WTC11 (cell line): ENCODE measurements at regions not wholly inside any gene's neighbourhood (a gene's known extent, or its start where the extent isn't known, plus 50 kb on each side); places are given as distances from the start of the nearest gene placed in this dataset.

Source experiments
- ATAC-seq: fragments of 200-7000 bp; cut with Tn5 transposase; 2 replicates; pipeline ENCODE4 v1.10.0; 2021; ENCODE audit warnings: mild to moderate bottlenecking, moderate library complexity
- CTCF ChIA-PET: fragments of 300-600 bp; sonication (Branson Sonifier 250); formaldehyde crosslinking; loops from one replicate; lab custom pipeline; 2021; ENCODE audit warnings: antibody characterized with exemption; lab: Charles Lee
- POLR2A ChIA-PET: fragments of 350-600 bp; sonication (Branson Sonifier 250); formaldehyde crosslinking; loops from one replicate; lab custom pipeline; 2021; ENCODE audit warnings: antibody characterized with exemption; lab: Charles Lee
- DNase-seq: peaks from one replicate; pipeline ENCODE4 v3.0.0; 2021; ENCODE audit warnings: low spot score
- H3K27ac Mint-ChIP-seq: 2 replicates; pipeline ENCODE4 v1.8.0; 2021; ENCODE audit warnings: mixed read lengths
- H3K27me3 Mint-ChIP-seq: 2 replicates; pipeline ENCODE4 v1.8.0; 2021; ENCODE audit warnings: low read depth, mild to moderate bottlenecking, moderate library complexity, mixed read lengths
- H3K36me3 Mint-ChIP-seq: 2 replicates; pipeline ENCODE4 v1.8.0; 2021; ENCODE audit warnings: mixed read lengths
- H3K4me1 Mint-ChIP-seq: 2 replicates; pipeline ENCODE4 v1.8.0; 2022; ENCODE audit warnings: mixed read lengths
- H3K4me3 Mint-ChIP-seq: 2 replicates; pipeline ENCODE4 v1.8.0; 2021; ENCODE audit warnings: mild to moderate bottlenecking, moderate library complexity, mixed read lengths
- H3K9me3 Mint-ChIP-seq: 2 replicates; pipeline ENCODE4 v1.8.0; 2021; ENCODE audit warnings: mixed read lengths
- ATF1 ChIP-seq: sonication (generic); formaldehyde crosslinking; IDR thresholded peaks from 2 replicates; pipeline ENCODE4 v1.8.1; 2023; ENCODE audit warnings: mild to moderate bottlenecking, moderate library complexity, missing genetic modification reagents
- E2F5 ChIP-seq: sonication (generic); formaldehyde crosslinking; IDR thresholded peaks from 2 replicates; pipeline ENCODE4 v1.8.1; 2022; ENCODE audit warnings: mild to moderate bottlenecking, moderate library complexity, missing genetic modification reagents
- ELF4 ChIP-seq: sonication (generic); formaldehyde crosslinking; IDR thresholded peaks from 2 replicates; pipeline ENCODE4 v1.8.1; 2022; ENCODE audit warnings: low read depth, mild to moderate bottlenecking, moderate library complexity, missing genetic modification reagents
- FOXP4 ChIP-seq: sonication (generic); formaldehyde crosslinking; IDR thresholded peaks from 2 replicates; pipeline ENCODE4 v1.8.0; 2022; ENCODE audit warnings: mild to moderate bottlenecking, missing genetic modification reagents
- JAZF1 ChIP-seq: fragments of 250-450 bp; sonication (Bioruptor Pico); IDR thresholded peaks from 2 replicates; pipeline ENCODE4 v1.9.0; 2021; ENCODE audit warnings: moderate library complexity, mild to moderate bottlenecking, inconsistent platforms
- PRDM15 ChIP-seq: sonication (generic); formaldehyde crosslinking; IDR thresholded peaks from 2 replicates; pipeline ENCODE4 v1.8.0; 2022; ENCODE audit warnings: missing genetic modification reagents
- TEAD4 ChIP-seq: sonication (generic); formaldehyde crosslinking; IDR thresholded peaks from 2 replicates; pipeline ENCODE4 v1.8.0; 2022; ENCODE audit warnings: mild to moderate bottlenecking, missing genetic modification reagents
- TP53 ChIP-seq: sonication (generic); formaldehyde crosslinking; IDR thresholded peaks from 2 replicates; pipeline ENCODE4 v1.8.1; 2023; ENCODE audit warnings: mild to moderate bottlenecking, missing genetic modification reagents
- ZBTB21 ChIP-seq: sonication (generic); formaldehyde crosslinking; IDR thresholded peaks from 2 replicates; pipeline ENCODE4 v1.8.1; 2023; ENCODE audit warnings: mild to moderate bottlenecking, missing genetic modification reagents, borderline replicate concordance
- ZNF219 ChIP-seq: sonication (generic); formaldehyde crosslinking; IDR thresholded peaks from 2 replicates; pipeline ENCODE4 v1.8.0; 2023; ENCODE audit warnings: missing genetic modification reagents, mild to moderate bottlenecking, borderline replicate concordance
- ZNF396 ChIP-seq: fragments of 250-450 bp; sonication (Bioruptor Pico); IDR thresholded peaks from 2 replicates; pipeline ENCODE4 v1.8.0; 2021; ENCODE audit warnings: mild to moderate bottlenecking, moderate library complexity, borderline replicate concordance
- TF ChIP-seq, protein P1 (sequence below): sonication (generic); formaldehyde crosslinking; IDR thresholded peaks from 2 replicates; pipeline ENCODE4 v1.8.0; 2022; ENCODE audit warnings: mild to moderate bottlenecking, missing genetic modification reagents
- TF ChIP-seq, protein P2 (sequence below): sonication (generic); formaldehyde crosslinking; IDR thresholded peaks from 2 replicates; pipeline ENCODE4 v1.8.0; 2023; ENCODE audit warnings: missing genetic modification reagents, mild to moderate bottlenecking, borderline replicate concordance
- TF ChIP-seq, protein P3 (sequence below): sonication (generic); formaldehyde crosslinking; IDR thresholded peaks from 2 replicates; pipeline ENCODE4 v1.8.0; 2023; ENCODE audit warnings: missing genetic modification reagents
- TF ChIP-seq, protein P4 (sequence below): sonication (generic); formaldehyde crosslinking; IDR thresholded peaks from 2 replicates; pipeline ENCODE4 v1.8.1; 2023; ENCODE audit warnings: mild to moderate bottlenecking, missing genetic modification reagents, borderline replicate concordance
- TF ChIP-seq, protein P5 (sequence below): fragments of 250-450 bp; sonication (Bioruptor Pico); IDR thresholded peaks from 2 replicates; pipeline ENCODE4 v1.9.0; 2021; ENCODE audit warnings: mild to moderate bottlenecking
- TF ChIP-seq, protein P6 (sequence below): sonication (generic); formaldehyde crosslinking; IDR thresholded peaks from 2 replicates; pipeline ENCODE4 v1.8.0; 2023; ENCODE audit warnings: mild to moderate bottlenecking, missing genetic modification reagents

GRCh38 chr5:153365547-153365946 is 124.9 kb upstream of the GRIA1 start:
- ATAC-seq (no peak), DNase-seq (no peak)
- ChIA-PET POLR2A (no interaction called here), CTCF (no interaction called here)
- Mint-ChIP-seq H3K27ac (no peak overlapping the region), H3K36me3 (no peaks in the 10 kb centered on the region), H3K4me1 (peaks cover 12% of the 10 kb centered on the region), H3K4me3 (no peak overlapping the region), H3K27me3 (no peaks in the 10 kb centered on the region), H3K9me3 (peaks cover 12% of the 10 kb centered on the region)
- TF ChIP-seq JAZF1 (CRISPR knock-in tag) (no peak), PRDM15 (CRISPR knock-in tag) (no peak), ZNF219 (CRISPR knock-in tag) (no peak), ATF1 (no peak), ZBTB21 (CRISPR knock-in tag) (no peak), ZNF396 (CRISPR knock-in tag) (no peak), FOXP4 (CRISPR knock-in tag) (no peak), E2F5 (CRISPR knock-in tag) (no peak), TEAD4 (CRISPR knock-in tag) (no peak), ELF4 (CRISPR knock-in tag) (no peak), TP53 (CRISPR knock-in tag) (no peak)
- TF ChIP-seq, protein P1, sequence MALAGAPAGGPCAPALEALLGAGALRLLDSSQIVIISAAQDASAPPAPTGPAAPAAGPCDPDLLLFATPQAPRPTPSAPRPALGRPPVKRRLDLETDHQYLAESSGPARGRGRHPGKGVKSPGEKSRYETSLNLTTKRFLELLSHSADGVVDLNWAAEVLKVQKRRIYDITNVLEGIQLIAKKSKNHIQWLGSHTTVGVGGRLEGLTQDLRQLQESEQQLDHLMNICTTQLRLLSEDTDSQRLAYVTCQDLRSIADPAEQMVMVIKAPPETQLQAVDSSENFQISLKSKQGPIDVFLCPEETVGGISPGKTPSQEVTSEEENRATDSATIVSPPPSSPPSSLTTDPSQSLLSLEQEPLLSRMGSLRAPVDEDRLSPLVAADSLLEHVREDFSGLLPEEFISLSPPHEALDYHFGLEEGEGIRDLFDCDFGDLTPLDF (CRISPR knock-in tag) = no peak
- TF ChIP-seq, protein P2, sequence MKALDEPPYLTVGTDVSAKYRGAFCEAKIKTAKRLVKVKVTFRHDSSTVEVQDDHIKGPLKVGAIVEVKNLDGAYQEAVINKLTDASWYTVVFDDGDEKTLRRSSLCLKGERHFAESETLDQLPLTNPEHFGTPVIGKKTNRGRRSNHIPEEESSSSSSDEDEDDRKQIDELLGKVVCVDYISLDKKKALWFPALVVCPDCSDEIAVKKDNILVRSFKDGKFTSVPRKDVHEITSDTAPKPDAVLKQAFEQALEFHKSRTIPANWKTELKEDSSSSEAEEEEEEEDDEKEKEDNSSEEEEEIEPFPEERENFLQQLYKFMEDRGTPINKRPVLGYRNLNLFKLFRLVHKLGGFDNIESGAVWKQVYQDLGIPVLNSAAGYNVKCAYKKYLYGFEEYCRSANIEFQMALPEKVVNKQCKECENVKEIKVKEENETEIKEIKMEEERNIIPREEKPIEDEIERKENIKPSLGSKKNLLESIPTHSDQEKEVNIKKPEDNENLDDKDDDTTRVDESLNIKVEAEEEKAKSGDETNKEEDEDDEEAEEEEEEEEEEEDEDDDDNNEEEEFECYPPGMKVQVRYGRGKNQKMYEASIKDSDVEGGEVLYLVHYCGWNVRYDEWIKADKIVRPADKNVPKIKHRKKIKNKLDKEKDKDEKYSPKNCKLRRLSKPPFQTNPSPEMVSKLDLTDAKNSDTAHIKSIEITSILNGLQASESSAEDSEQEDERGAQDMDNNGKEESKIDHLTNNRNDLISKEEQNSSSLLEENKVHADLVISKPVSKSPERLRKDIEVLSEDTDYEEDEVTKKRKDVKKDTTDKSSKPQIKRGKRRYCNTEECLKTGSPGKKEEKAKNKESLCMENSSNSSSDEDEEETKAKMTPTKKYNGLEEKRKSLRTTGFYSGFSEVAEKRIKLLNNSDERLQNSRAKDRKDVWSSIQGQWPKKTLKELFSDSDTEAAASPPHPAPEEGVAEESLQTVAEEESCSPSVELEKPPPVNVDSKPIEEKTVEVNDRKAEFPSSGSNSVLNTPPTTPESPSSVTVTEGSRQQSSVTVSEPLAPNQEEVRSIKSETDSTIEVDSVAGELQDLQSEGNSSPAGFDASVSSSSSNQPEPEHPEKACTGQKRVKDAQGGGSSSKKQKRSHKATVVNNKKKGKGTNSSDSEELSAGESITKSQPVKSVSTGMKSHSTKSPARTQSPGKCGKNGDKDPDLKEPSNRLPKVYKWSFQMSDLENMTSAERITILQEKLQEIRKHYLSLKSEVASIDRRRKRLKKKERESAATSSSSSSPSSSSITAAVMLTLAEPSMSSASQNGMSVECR = no peak
- TF ChIP-seq, protein P3, sequence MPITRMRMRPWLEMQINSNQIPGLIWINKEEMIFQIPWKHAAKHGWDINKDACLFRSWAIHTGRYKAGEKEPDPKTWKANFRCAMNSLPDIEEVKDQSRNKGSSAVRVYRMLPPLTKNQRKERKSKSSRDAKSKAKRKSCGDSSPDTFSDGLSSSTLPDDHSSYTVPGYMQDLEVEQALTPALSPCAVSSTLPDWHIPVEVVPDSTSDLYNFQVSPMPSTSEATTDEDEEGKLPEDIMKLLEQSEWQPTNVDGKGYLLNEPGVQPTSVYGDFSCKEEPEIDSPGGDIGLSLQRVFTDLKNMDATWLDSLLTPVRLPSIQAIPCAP (CRISPR knock-in tag) = no peak
- TF ChIP-seq, protein P4, sequence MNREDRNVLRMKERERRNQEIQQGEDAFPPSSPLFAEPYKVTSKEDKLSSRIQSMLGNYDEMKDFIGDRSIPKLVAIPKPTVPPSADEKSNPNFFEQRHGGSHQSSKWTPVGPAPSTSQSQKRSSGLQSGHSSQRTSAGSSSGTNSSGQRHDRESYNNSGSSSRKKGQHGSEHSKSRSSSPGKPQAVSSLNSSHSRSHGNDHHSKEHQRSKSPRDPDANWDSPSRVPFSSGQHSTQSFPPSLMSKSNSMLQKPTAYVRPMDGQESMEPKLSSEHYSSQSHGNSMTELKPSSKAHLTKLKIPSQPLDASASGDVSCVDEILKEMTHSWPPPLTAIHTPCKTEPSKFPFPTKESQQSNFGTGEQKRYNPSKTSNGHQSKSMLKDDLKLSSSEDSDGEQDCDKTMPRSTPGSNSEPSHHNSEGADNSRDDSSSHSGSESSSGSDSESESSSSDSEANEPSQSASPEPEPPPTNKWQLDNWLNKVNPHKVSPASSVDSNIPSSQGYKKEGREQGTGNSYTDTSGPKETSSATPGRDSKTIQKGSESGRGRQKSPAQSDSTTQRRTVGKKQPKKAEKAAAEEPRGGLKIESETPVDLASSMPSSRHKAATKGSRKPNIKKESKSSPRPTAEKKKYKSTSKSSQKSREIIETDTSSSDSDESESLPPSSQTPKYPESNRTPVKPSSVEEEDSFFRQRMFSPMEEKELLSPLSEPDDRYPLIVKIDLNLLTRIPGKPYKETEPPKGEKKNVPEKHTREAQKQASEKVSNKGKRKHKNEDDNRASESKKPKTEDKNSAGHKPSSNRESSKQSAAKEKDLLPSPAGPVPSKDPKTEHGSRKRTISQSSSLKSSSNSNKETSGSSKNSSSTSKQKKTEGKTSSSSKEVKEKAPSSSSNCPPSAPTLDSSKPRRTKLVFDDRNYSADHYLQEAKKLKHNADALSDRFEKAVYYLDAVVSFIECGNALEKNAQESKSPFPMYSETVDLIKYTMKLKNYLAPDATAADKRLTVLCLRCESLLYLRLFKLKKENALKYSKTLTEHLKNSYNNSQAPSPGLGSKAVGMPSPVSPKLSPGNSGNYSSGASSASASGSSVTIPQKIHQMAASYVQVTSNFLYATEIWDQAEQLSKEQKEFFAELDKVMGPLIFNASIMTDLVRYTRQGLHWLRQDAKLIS = no peak
- TF ChIP-seq, protein P5, sequence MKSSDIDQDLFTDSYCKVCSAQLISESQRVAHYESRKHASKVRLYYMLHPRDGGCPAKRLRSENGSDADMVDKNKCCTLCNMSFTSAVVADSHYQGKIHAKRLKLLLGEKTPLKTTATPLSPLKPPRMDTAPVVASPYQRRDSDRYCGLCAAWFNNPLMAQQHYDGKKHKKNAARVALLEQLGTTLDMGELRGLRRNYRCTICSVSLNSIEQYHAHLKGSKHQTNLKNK (CRISPR knock-in tag) = no peak
- TF ChIP-seq, protein P6, sequence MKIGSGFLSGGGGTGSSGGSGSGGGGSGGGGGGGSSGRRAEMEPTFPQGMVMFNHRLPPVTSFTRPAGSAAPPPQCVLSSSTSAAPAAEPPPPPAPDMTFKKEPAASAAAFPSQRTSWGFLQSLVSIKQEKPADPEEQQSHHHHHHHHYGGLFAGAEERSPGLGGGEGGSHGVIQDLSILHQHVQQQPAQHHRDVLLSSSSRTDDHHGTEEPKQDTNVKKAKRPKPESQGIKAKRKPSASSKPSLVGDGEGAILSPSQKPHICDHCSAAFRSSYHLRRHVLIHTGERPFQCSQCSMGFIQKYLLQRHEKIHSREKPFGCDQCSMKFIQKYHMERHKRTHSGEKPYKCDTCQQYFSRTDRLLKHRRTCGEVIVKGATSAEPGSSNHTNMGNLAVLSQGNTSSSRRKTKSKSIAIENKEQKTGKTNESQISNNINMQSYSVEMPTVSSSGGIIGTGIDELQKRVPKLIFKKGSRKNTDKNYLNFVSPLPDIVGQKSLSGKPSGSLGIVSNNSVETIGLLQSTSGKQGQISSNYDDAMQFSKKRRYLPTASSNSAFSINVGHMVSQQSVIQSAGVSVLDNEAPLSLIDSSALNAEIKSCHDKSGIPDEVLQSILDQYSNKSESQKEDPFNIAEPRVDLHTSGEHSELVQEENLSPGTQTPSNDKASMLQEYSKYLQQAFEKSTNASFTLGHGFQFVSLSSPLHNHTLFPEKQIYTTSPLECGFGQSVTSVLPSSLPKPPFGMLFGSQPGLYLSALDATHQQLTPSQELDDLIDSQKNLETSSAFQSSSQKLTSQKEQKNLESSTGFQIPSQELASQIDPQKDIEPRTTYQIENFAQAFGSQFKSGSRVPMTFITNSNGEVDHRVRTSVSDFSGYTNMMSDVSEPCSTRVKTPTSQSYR (CRISPR knock-in tag) = no peak
